CD4-positive, alpha-beta T cell treated with Interleukin-17A for 4 hours (primary cell): ENCODE measurements at regions not wholly inside any gene's neighbourhood (a gene's known extent, or its start where the extent isn't known, plus 50 kb on each side); places are given as distances from the start of the nearest gene placed in this dataset.
"Not testable (repeated sequence)": the region's sequence is repeated elsewhere in the genome, so short reads cannot be mapped to it uniquely, and the experiment has no call there.

Experiments
- DNase-seq: peaks from one replicate; pipeline ENCODE4 v3.0.0-alpha.2; 2020; ENCODE audit warnings: mixed read lengths

DNA sequence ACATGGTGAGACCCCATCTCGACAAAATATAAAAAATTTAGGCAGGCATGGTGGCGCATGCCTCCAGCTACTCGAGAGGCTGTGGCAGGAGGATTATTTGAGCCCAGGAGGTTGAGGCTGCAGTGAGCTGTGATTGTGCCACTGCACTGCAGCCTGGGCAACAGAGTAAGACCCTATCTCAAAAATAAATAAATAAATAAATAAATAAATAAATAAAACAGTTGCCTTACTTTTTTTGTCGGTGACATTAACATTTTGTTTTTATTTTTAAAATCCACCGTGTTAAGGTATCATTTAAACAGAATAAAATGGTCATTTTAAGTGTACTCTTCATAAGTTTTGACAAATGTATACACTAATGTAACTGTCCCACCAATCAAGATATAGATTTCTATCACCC is 57.0 kb downstream of the RASL11A start:
- DNase-seq: no peak

DNA sequence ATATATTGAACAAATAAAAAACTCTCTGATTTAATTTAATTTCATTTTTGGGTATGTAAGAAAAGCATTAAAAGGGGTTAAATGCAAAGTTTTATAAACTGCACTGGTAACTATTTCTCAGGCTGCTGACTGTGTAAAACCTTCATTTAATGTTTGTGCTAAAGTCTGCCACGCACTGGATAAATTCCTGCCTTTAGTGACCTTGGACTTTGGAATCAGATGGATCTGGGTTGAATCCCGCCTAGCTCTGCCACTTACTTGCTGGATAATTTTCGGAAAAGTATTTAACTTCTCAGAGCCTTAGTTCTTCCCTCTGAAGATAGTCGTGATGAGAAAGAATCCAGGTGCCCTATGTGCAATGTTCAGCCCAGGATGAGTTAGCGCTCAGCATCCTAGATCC is 58.6 kb downstream of the RASL11A start:
- no peak for DNase-seq

DNA sequence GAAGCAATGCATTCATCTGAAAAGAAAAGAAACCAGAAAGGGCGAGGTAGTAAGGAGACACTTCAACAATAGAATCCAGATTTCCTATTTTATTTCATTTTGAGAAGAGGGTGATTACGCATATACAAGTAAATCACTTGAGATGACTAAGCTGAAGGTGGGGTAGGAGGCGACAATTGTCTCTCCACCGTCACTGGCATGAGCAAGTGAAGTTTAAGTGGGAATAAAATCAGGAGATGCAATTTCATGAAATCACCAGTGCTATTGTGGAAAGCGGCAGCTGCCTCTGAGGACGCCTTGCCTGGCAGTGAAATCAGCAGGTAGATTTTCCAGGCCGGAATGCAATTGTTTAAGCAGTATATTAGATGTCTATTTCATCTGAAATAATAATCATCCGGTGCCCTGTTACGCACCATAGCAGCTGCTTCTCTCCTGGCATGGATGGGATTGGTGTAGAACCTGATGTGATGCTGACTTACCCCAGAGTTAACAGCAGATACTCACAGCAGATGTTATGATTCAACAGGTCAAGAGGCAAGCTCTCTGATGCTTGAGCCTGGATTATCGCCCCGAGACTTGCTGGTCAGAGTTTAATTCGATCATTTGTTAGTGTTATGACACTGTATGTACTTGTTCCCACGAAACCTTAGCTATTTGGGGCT is 64.3 kb downstream of the RASL11A start:
- no peak for DNase-seq

DNA sequence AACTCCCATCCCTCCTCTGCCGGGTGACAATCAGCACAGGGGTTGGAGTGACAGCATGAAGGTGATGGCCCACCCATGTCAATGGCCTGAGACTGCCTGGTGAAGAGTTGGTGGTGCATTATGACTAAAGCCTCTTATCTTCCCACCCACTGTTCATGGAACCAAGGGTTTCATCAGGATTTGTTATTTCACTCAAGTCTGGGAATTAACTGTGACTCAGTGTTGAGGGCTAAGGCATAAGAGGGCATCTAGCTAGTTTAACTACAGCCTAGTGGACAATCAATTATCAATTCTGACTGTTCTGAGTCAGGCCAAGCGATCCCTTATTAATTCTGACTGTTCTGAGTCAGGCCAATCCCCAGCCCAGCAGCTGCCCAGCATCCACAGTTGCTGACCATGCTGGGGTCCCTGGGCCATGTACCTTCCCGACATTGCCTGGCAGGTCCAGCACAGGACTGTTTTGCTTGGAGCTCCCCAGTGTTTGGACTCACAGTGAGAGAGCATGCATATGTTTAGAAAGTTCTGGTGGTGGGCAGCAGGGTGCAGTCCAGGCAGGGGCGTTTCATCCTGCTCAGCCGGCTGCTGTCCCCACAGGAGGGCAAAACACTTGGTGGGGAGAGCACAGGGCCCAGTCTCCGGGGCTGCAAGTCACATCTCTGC is 65.5 kb downstream of the RASL11A start:
- DNase-seq: no peak

DNA sequence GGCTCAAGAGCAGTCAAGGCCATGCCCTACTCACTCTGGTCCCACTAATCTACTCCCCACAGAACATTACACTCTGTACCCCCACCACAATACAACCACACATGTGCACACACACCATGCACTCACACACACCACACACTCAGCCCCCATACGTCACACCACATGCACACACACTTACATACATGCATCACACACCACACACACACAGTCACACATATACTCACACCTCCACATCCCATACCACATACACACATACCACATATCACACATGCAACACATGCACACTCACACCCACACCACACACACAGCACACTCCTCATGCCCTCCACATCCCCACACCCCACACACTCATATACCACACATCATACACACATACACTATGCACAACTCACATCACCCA is 67.6 kb downstream of the RASL11A start:
- DNase-seq: no peak

DNA sequence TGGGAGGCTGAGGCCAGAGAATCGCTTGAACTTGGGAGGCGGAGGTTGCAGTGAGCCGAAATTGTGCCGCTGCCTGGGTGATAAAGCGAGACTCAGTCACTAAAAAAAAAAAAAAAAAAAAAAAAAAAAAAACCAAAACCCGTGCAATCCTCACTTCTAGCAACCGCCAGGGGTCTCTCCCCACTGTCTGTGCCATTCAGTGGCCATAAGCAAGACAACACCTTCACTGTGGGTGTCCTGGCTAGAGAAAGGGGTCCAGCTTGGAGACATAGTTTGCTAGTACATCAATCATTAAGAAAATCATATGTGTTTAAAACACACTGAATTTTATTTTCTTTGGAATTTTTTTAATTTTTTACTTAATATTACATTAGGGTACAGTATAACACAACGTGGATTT is 68.2 kb downstream of the RASL11A start:
- no peak for DNase-seq

DNA sequence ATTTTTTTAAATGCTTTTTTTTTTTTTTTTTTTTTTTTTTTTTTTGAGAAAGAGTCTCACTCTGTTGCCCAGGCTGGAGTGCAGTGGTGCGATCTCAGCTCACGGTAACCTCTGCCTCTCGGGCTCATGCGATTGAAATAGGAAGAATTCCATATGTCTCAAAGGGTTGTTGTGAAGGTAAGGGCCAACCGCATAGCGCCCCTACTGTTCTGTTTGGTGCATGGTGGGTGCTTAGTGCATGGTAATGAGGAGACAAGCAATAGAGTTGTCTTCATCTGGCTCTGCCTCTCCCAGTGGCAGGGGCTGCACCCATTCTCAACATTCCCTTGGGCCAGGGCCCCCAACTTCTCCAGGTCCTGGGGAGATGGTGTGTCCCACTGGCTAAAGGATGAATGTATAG is 68.7 kb downstream of the RASL11A start:
- peak; percentile 66 for DNase-seq

DNA sequence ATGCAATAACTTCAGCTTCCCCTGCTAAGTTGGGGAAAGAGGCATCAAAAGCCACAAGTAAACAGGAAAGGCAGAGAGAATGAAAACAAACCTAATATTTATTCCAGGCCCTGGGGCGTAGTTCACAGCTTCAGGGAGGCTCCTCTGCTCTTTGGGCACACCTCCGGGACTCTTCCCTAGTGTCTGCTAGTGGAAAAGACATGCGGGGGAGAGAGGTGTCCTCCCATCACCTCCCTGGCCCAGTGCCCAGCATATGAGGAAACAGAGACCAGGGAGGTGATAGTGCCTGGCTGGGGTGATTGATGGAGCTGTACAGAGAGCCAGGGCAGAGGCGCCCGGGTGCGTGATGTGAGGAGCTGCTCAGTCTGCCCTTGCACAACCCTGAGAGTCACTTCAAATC is 71.0 kb downstream of the RASL11A start:
- DNase-seq: no peak

DNA sequence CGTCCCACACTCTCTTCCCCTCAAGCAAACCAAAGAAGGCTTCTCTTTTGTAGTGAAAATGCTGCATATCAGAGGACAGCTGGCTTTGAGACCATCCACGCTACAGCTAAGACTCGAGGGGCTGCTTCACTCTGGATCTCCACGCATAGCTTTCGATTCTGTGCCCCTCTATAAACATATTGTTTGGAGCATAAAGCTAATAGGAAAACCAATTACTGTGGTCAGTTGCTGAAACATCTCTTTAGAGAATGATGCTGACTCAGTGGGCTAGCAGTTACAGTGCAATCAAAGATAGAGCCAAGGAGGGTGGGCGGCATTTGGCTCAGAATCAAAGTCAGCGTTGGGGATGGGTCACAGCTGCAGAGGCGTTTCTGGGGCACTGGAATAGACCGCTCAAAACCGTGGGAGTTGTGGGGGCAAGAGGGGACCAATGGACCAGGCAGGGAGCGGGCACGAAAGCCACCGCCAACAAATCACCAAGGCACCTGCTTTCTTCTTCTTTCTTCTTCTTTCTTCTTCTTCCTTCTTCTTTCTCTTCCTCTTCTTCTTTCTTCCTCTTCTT is 76.7 kb downstream of the RASL11A start:
- no peak for DNase-seq

DNA sequence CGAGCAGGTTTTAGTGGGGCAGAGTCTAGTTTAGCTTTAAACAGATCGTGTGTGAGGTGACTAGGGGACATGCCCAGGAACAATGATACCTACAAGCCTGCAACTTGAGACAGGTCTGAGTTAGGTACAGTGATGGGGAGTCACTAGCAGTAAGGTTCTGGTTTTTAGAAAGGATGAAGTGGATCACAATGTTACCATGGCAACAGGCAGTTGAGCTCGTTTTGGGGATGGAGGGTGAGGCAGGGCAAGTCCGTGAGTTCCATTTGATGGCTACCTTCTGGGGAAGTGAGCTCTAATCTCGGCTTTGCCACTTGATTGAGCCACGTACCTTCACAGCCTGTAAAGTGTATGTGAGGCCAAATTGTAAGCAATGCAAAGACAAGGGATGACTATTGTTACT is 76.0 kb upstream of the GTF3A start:
- DNase-seq: no peak

DNA sequence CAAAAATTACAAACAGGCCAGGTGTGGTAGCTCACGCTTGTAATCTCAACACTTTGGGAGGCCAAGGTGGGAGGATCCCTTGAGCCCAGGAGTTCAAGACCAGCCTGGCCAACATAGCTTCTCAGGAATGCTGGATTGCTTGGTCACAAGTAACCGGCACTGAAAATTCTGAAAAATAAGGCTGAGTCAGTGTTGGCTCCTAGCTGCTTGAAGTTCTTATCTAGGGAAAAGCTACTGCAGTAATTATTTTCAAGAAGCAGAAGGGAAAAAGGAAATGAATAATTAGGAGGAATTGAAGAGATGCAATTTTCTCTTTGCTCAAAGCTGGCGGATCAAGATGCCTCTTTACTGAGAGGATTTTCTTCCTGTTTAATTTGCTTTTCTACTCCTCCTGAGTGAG is 75.0 kb upstream of the GTF3A start:
- no peak for DNase-seq

DNA sequence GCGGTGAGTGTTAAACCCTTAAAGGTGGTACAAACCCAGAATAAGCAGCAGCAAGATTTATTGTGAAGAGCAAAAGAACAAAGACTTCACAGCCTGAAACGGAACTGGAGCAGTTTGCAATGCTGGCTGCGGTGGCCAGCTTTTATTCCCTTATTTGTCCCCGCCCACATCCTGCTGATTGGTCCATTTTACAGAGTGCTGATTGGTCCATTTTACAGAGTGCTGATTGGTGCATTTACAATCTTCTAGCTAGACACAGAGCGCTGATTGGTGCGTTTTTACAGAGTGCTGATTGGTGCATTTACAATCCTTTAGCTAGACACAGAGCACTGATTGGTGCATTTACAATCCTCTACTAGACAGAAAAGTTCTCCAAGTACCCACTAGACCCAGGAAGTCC is 73.6 kb upstream of the GTF3A start:
- DNase-seq: not testable (repeated sequence)

DNA sequence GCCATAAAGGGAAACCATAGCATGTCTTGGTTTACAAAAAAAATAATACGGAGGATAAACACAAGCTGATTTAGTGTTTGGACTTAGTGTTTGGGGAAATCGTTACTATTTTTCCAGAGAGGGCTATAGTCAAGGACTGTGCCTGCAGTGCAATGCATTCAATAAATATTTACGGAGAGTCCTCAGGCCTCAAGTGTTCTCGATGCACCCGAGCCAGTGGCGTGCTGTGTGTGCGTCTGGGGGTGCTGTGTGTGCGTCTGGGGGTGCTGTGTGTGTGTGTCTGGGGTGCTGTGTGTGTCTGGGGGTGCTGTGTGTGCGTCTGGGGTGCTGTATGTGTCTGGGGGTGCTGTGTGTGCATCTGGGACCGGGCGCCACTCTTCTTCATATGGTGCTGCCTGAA is 71.7 kb upstream of the GTF3A start:
- DNase-seq: no peak

DNA sequence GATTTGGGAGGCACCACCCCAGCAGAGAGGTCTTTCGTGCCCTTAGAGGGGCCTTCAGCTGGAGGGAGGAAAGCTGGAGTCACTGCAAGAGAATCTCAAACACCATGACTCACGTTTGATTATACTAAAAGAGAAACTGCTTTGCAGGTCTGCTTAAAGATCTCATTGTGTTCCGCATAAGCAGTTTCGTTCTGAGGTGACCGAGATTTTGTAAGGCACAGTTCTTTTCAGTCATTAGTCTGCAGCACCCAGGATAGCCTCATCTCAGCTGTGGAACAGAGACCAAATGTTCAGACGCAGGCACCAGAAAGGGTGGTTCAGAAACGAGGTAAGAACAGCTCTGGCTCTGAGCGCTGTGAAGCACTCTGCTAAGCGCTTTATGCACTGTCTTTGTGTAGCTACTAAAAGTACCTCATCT is 71.2 kb upstream of the GTF3A start:
- DNase-seq: no peak

DNA sequence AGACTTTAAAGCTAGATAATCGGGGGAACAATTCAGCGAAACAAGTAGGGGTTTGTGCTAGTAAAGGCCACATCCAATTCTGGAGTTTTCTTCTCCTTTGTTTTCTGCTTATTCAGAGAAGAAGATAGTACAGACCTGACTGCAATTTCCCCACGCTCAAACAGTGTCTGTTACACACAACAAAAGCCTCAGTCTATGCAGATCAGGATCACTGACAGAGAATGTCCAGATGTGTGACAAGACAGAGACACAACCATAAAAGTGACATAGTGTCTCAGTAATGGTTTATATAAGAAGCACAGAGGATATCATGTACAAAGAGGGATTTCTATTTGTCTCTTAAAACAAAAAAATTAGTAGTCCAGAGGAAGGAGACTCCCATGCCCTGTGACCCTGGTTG is 70.7 kb upstream of the GTF3A start:
- DNase-seq: no peak

DNA sequence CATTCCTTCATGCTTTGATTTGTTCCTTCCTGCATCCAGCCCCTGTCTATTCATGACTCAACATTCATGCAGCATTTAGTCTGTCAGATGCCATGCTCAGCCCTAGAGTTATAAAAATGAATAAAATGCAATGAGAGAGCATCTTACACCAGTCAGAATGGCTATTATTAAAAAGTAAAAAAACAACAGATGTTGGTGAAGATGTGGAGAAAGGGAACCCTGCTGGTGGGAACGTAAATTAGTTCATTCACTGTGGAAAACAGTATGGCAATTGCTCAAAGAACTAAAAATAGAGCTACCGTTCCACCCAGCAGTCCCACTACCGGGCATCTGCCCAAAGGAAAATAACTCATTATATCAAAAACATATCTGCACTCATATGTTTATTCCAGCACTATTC is 70.0 kb upstream of the GTF3A start:
- no peak for DNase-seq

DNA sequence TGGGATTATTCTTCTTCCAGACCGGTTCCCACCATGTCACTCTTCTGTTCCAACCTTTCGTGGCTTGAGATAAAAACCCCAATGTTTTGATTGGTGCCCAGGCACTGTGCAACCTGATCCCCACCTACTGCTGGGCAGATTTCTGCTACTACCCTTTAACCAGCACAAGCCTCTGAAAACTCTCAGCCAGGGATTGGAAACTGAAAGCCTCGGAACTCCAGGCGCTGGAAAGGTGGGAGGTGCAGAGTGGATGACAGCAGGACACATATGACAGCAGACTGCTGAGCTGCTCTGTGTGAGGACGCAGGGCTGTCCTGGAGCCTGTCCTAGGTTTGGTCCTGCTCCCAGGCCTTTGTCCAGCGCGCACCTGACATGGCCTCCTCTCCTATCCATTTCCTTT is 68.5 kb upstream of the GTF3A start:
- DNase-seq: no peak

DNA sequence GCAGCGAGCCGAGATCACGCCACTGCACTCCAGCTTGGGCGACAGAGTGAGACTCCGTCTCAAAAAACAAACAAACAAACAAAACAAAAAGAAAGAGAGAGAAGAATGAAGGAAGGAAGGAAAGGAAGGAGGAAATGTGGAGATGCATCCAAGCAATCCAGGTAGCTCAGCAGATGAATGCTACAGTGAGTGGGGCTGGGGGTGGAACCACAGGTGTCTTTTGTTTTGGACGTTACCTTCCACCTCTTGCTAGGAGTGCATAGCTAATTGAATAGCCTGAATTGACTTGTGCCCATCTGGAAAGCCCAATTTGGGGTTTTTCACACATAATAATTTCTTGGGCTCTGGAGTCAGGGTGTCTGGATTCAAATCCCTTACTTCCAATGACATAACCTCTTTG is 66.0 kb upstream of the GTF3A start:
- no peak for DNase-seq

DNA sequence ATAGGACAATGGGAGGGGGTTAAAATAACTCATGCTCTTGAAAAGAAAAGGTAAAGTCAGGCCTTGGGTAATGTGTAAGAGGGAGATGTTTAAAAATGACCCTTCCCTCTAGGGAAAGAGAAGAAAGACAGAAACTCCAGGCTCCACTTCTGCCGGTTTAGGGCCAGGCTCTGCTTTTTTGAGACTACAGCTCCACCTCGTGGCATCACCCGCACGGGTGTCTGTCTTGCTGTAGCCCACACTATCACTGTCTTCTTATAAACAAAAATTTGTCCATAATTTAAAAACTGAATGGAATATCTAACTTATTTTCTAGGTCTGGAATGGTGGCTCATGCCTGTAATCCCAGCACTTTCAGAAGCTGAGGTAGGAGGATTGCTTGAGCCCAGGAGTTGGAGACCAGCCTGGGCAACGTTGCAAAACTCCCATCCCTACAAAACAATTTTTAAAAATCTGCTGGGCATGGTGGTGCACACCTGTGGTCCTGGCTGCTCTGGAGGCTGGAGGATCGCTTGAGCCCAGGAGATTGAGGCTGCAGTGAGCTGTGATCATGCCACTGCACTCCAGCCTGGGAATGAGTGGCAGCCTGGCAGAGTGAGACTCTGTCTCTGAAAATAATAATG is 65.1 kb upstream of the GTF3A start:
- DNase-seq: peak; percentile 75

DNA sequence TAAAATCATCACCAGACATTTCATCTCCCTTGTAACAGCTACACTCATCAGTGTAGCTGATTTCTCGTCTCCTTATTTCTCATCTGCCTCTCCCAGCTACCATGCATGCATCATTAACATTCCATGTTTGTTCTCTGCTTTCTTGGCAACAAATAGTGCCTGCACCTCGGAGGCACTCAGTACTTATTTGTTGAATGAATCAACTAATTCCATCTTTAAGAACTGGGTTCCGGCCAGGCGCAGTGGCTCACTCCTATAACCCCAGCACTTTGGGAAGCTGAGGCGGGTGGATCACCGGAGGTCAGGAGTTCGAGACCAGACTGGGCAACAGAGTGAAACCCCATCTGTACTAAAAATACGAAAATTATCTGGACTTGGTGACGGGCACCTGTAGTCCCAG is 63.9 kb upstream of the GTF3A start:
- DNase-seq: no peak

DNA sequence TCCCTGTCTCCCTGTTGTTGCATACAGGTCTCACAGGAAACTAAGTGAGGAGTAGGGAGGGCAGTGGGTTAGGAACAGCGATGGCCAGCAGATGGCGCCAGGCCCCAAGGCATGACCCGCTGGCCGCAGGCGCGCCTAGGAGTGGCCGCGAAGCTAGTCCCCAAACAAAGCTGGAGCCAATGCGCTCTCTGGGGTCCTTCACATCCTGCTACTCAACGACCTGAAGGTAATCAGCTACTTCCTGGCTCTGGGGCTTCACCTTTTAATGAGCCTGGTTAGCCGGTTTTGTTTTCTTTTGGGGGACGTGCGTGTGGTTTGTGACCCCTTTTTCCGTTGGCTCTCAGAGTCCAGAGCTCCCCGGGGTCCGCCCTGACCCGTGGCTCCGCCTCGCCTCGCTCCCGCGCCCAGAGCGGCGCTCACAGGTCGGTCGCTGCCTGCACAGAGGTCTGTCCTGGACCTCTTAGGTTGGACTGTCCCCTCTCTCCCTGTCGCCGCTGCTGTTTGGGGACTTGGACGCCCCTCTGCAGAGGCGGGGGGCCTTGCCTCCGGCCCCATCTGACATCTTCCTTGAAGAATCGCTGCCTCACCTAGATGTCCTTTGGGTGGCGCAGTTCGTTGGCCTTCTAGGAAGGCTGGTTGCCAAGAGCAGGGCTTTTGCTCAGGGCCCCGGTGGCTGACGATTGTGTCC is 62.2 kb upstream of the GTF3A start:
- DNase-seq: peak; percentile 85

DNA sequence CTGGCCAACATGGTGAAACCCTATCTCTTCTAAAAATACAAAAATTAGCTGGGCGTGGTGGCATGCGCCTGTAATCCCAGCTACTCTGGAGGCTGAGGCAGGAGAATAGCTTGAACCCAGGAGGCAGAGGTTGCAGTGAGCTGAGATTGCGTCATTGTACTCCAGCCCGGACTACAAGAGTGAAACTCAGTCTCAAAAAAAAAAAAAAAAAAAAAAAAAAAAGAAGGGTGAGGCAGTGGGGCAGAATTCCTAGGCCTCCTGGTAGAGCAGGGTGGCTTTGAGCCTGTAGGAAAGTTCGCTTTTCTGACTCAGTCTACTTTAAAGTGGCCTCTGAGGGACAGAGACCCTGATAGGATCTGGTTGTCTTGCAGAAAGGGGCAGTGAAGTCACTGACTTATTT is 60.8 kb upstream of the GTF3A start:
- not testable (repeated sequence) for DNase-seq

DNA sequence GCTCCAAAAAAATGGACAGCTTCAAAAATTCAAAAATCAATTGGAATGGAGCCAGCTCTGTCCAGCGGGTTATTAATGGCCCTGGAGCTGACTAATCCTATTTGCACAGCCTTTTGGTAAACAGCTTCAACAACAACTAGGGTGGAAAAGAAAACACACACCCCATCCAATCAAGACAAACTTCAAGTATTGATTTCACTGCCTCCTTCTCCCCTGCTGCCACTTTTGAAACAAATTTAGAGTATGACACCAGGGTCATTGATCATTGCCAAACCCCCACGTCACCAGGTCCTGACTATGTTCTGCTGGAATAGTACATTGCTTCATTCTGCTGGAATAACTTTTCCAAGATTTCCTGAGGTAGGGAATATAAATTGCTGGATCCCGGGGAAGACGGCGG is 56.8 kb upstream of the GTF3A start:
- DNase-seq: no peak
